ENCODE measurements at regions not wholly inside any gene's neighbourhood (a gene's known extent, or its start where the extent isn't known, plus 50 kb on each side); places are given as distances from the start of the nearest gene placed in this dataset.
"Not testable (repeated sequence)": the region's sequence is repeated elsewhere in the genome, so short reads cannot be mapped to it uniquely, and the experiment has no call there.

- no peak for DNase-seq (ENCODE audit: low read depth in 2 of 2)
Observed at GRCh38 chr2:129178356-129178755, 801.1 kb upstream of the RAB6C start.

- DNase-seq (ENCODE audit: low read depth in 2 of 2), result no peak
Observed at GRCh38 chr2:129179199-129179598, 800.3 kb upstream of the RAB6C start.

DNA sequence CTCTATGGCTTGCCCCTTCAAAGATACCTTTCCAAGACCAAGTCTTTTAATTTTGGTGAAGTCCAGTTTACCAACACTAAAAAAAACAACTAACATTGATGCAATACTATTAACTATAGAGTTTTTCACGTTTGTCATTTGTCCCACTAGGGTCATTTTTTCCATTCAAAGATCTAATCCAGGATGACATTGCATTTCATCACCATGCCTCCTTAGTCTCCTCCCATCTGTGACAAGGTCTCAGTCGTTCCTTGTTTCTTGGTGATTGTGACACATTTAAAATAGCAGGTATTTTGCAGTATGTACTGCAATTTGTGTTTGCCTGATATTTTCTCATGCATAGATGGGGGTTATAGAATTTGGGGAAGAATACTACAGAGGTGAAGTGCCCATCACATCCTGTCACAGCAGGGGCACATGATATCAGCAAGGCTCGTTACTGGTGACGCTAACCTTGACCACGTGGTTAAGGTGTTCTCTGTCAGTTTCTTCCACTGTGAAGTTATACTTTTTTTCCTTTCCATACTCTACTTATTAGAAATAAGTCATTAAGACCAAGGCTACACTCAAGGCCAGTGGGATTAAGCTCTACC is 799.2 kb upstream of the RAB6C start:
- DNase-seq (ENCODE audit: low read depth in 2 of 2), result no peak

- DNase-seq (ENCODE audit: low read depth in 2 of 2), result no peak
Observed at GRCh38 chr2:129181433-129181832, 798.0 kb upstream of the RAB6C start.

DNA sequence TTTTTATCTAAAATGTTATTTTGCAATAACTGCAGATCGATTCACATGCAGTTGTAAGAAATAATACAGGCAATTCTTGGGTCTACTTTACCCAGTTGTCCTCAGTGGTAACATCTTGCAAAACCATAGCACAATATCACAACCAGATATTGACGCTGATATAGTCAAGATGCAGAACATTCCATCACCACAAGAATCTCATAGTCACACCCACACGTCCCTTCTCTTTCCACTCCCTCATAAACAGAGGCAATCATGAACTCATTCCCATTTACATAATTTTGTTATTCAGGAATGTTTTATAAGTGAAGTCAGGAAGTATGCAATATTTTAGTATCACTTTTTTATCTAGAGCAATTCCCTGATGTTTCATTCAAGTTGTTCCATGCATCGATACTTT is 797.5 kb upstream of the RAB6C start:
- DNase-seq (ENCODE audit: low read depth in 2 of 2), result no peak

- no peak for DNase-seq (ENCODE audit: low read depth in 2 of 2)
Observed at GRCh38 chr2:129187343-129187742, 792.1 kb upstream of the RAB6C start.

GRCh38 chr2:129188451-129188850 is 791.0 kb upstream of the RAB6C start:
- no peak for DNase-seq (ENCODE audit: low read depth in 2 of 2)

GRCh38 chr2:129189617-129190319 is 789.7 kb upstream of the RAB6C start:
- no peak for DNase-seq (ENCODE audit: low read depth in 2 of 2)

DNA sequence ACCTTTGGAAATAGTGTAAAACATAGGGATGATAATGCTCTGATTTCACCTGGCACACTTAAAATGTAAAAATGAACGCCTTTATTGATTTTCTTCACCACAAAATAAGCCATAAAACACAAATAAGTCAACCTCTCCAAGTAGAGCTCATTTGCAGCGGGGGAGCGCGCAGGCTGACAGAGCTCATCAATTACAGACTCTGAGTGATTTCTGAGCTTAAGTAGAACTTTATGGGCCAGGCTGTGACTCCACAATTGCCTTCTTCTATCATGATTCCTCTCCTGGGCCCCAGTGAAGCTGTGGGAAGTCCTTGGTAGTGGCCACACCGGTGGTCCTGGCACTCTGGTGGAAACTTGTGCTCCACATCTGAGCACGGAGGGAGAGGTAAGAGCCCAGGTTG is 789.0 kb upstream of the RAB6C start:
- DNase-seq (ENCODE audit: low read depth in 2 of 2), result no peak

GRCh38 chr2:129191530-129191929 is 787.9 kb upstream of the RAB6C start:
- no peak for DNase-seq (ENCODE audit: low read depth in 2 of 2)

DNA sequence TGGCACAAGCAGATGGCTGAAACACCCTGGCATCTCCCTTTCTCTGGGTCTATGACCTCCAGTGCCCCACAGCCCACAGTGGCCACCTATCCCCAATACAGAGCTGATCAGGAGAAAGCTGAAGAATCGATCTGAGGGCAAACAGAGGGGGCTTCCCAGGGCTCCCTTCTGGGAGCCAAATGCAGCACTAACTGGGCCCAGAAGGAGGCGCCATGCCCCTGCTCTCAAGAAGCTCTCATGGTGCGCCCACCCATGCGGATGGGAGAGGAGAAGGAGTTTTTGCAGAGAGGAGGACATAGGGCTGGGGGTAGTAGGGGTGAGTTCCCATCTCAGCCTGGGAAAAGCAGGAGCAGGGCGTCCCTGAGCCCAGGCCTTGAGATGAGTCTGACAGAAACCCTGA is 787.3 kb upstream of the RAB6C start:
- DNase-seq (ENCODE audit: low read depth in 2 of 2), result no peak

GRCh38 chr2:129192841-129193253 is 786.6 kb upstream of the RAB6C start:
- DNase-seq (ENCODE audit: low read depth in 2 of 2), result no peak

- no peak for DNase-seq (ENCODE audit: low read depth in 2 of 2)
Observed at GRCh38 chr2:129193961-129194360, 785.5 kb upstream of the RAB6C start.

DNA sequence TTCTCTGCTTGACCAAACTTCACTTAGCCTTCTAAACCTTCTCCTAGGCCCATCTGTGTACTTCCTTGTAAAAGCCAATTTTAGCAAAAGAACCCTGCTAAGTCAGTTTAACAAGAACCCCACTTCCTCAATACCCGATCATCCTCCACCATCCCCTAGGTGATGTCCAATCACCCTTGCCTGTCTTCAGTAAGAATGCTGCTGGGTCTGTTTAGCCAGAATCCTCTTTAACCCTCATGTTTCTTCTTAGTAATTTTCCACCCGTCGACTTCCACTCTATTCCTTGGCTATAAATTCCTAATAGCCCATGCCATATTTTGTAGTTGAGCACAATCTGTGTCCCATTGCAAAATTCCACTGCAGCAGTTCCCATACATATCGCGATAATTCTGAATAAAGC is 780.0 kb upstream of the RAB6C start:
- DNase-seq (ENCODE audit: low read depth in 2 of 2), result no peak

GRCh38 chr2:129201696-129202095 is 777.8 kb upstream of the RAB6C start:
- no peak for DNase-seq (ENCODE audit: low read depth in 2 of 2)

DNA sequence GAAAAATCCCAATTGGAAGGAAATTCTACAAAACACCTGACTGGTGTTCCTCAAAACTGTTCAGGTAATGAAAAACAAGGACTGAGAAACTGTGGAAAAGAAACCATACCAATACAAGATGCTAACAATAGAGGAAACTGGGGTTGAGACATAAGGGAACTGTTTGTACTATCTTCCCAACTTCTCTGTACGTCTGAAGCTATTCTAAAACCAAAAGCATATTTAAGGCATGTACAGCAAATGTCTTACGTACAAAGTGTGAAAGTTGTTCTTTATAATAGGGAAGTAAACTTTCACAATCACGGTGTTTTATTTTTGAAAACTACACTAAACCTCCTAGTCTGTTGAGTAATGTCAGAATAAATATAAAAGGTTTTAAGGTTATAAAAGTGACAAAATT is 776.1 kb upstream of the RAB6C start:
- DNase-seq (ENCODE audit: low read depth in 2 of 2), result no peak

DNA sequence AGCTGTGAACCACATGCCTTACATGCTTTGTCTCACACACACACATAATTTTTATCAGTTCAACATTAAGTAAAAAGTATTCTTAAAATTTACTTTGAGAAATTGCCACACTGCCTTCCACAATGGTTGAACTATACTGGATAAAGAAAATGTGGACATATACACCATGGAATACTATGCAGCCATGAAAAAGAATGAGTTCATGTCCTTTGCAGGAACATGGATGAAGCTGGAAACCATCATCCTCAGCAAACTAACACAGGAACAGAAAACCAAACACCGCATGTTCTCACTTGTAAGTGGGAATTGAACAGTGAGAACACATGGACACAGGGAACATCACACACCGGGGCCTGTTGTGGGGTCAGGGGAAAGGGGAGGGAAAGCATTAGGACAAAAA is 774.9 kb upstream of the RAB6C start:
- not testable (repeated sequence) for DNase-seq (ENCODE audit: low read depth in 2 of 2)

DNA sequence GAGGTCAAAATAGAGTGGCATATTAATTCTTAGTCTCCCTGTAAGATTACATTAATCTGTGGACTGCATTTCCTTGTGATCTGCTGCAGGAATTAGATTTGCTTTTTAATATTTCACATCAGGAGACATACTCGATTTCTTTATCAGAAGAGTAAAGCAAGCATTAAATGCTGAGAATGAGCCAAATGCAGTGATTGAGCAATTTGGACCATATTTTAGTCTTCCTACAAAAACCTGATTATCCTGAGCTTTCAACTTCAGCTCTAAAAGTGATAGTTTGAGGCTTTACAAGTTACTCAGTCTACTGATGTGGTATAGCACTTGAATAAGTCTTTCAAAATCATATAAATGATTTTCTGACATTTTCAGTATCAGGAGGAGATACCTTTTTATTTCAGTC is 774.3 kb upstream of the RAB6C start:
- DNase-seq (ENCODE audit: low read depth in 2 of 2), result no peak

DNA sequence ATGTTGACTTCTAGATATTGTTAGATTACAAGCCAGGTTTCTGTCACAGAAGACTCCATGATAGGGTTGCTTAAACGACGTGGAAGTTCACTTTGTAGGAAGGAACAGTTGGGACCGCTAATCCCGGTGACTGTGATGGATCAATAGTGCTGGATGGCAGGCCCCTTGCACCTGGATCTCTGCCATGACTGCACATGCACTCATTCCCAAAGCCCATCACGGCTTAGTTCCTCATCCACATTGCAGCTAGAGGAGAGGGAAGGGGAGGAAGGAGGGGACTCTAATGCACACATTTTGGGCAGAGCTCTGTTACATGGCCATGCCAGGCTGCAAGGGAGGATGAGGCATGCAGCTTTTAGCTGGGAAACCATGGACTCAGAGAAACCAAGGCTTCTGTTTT is 773.7 kb upstream of the RAB6C start:
- no peak for DNase-seq (ENCODE audit: low read depth in 2 of 2)

DNA sequence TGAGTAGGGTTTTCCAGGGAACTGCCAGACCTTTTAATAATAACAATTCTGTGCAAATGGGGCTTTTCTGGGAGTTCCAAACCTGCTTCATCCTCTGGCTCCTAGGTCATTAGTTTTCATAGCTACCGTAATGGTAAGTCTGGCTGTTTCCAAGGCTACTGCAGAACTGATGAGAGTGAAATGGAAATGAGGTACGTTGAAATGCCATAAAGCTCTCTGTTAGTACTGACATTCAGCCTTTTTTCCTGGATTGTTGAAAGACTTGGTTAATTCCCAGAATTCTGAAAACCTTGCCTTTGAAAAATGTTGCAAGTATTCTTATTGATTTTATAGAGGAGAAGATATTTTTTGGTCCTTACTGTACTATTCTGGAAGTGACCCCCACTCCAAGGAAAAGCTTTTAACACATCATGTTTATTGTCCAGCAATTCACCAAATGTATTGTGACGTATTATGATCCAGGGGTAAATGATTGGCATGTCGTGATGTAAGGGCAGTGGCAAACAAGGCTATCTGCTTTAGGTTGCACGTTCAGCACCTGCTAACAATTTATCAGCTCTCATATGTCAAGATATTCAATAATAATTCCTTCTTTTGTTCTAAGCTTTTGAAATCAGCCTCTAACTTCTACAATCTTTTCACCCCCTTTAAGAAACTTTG is 767.0 kb upstream of the RAB6C start:
- no peak for DNase-seq (ENCODE audit: low read depth in 2 of 2)

DNA sequence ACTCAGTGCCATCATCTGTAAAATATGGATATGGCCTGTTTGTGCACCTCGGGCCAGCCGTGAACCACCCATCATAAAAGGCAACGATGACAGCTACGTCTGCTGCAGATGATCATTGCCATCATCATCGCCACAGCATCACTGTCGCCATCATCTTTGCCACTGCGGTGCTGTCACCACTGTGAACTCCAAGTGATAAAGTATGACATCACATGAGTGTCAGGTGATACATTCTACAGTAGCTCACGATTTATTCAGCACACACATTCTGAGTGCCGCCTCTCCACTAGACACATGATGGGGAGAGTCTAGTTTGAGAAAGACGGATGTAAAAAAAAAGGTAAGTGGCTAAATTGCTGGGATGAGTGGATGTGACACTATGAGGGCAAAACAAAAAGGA is 755.4 kb upstream of the RAB6C start:
- DNase-seq (ENCODE audit: low read depth in 2 of 2), result no peak

DNA sequence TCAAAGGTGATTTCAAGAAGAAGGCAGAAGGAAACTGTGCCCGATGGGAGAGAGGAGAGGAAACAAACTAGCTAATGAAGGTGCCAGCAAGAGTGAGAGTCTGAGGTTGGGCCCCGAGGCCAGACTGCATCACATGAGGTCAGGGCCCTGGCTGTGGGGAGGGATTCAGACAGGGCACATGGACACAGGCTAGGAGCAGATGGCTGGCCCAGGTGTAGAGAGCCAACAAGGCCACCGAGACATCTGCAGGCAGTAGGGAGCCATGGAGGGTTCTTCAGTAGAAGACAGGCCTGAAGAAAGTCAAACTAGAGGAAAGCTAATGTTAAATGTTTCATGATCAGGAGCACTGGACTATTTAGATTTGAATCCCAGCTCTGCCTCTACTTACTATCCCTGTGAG is 755.0 kb upstream of the RAB6C start:
- DNase-seq (ENCODE audit: low read depth in 2 of 2), result no peak

GRCh38 chr2:129229196-129229595 is 750.3 kb upstream of the RAB6C start:
- no peak for DNase-seq (ENCODE audit: low read depth in 2 of 2)
